ENCODE measurements at regions not wholly inside any gene's neighbourhood (a gene's known extent, or its start where the extent isn't known, plus 50 kb on each side); places are given as distances from the start of the nearest gene placed in this dataset.

GRCh38 chr21:16983420-16983819 is 529.4 kb upstream of the CXADR start:
- peak; percentile 37 for DNase-seq

- no peak for DNase-seq
Observed at GRCh38 chr21:16992448-16992847, 520.4 kb upstream of the CXADR start.

- no peak for DNase-seq
Observed at GRCh38 chr21:16993416-16994038, 519.3 kb upstream of the CXADR start.

GRCh38 chr21:17002594-17003257 is 510.1 kb upstream of the CXADR start:
- no peak for DNase-seq

- DNase-seq: no peak
Observed at GRCh38 chr21:17003258-17003615, 509.6 kb upstream of the CXADR start.

GRCh38 chr21:17003763-17004373 is 509.0 kb upstream of the CXADR start:
- DNase-seq: no peak

GRCh38 chr21:17032141-17032655 is 480.6 kb upstream of the CXADR start:
- DNase-seq: no peak

GRCh38 chr21:17044696-17045095 is 468.1 kb upstream of the CXADR start:
- DNase-seq: no peak

GRCh38 chr21:17045214-17045853 is 467.5 kb upstream of the CXADR start:
- peak; percentile 40 for DNase-seq

- no peak for DNase-seq
Observed at GRCh38 chr21:17048974-17049373, 463.9 kb upstream of the CXADR start.

GRCh38 chr21:17050156-17050555 is 462.7 kb upstream of the CXADR start:
- no peak for DNase-seq

GRCh38 chr21:17050646-17051045 is 462.2 kb upstream of the CXADR start:
- DNase-seq: no peak

- no peak for DNase-seq
Observed at GRCh38 chr21:17051054-17051453, 461.8 kb upstream of the CXADR start.

GRCh38 chr21:17053321-17053720 is 459.5 kb upstream of the CXADR start:
- DNase-seq: no peak

- no peak for DNase-seq
Observed at GRCh38 chr21:17059936-17060335, 452.9 kb upstream of the CXADR start.

- DNase-seq: no peak
Observed at GRCh38 chr21:17066006-17066405, 446.8 kb upstream of the CXADR start.

GRCh38 chr21:17071093-17071492 is 441.8 kb upstream of the CXADR start:
- DNase-seq: no peak

- no peak for DNase-seq
Observed at GRCh38 chr21:17081193-17081592, 431.6 kb upstream of the CXADR start.

- DNase-seq: no peak
Observed at GRCh38 chr21:17082843-17083483, 429.9 kb upstream of the CXADR start.

GRCh38 chr21:17085707-17086106 is 427.1 kb upstream of the CXADR start:
- no peak for DNase-seq

- no peak for DNase-seq
Observed at GRCh38 chr21:17088500-17088899, 424.3 kb upstream of the CXADR start.

- DNase-seq: peak; percentile 5
Observed at GRCh38 chr21:17089091-17089491, 423.8 kb upstream of the CXADR start.

- no peak for DNase-seq
Observed at GRCh38 chr21:17101696-17102095, 411.1 kb upstream of the CXADR start.
